ENCODE measurements at regions not wholly inside any gene's neighbourhood (a gene's known extent, or its start where the extent isn't known, plus 50 kb on each side); places are given as distances from the start of the nearest gene placed in this dataset.

DNA sequence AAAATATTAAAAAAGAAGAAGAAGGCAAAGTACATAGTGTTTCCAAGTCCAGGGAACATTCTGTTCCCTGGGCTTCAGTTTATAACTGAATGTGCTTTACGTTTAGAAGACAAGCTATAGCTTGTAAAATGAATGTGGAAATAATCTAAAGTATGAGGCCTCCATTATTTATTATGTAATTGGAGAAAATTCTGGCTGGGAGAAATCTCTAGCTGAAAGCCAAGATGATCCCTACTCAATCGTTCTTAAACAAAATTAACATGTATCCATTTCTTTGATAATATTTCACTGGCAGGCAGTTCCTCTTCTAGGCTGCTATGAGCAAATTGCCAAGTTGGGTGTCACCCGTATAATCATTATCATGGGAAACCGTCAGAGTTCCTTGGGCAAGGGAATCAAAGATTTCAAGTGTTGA is 52.2 kb upstream of the ETS2 start:
- TF ChIP-seq, protein P1, sequence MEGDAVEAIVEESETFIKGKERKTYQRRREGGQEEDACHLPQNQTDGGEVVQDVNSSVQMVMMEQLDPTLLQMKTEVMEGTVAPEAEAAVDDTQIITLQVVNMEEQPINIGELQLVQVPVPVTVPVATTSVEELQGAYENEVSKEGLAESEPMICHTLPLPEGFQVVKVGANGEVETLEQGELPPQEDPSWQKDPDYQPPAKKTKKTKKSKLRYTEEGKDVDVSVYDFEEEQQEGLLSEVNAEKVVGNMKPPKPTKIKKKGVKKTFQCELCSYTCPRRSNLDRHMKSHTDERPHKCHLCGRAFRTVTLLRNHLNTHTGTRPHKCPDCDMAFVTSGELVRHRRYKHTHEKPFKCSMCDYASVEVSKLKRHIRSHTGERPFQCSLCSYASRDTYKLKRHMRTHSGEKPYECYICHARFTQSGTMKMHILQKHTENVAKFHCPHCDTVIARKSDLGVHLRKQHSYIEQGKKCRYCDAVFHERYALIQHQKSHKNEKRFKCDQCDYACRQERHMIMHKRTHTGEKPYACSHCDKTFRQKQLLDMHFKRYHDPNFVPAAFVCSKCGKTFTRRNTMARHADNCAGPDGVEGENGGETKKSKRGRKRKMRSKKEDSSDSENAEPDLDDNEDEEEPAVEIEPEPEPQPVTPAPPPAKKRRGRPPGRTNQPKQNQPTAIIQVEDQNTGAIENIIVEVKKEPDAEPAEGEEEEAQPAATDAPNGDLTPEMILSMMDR (IDR thresholded peaks at IDR 0.05; ENCODE audit: poor library complexity, severe bottlenecking): no peak
- Histone ChIP-seq H3K27me3 (ENCODE audit: insufficient read depth, poor library complexity, severe bottlenecking) (no peaks in the 10 kb centered on the region), H3K27ac (ENCODE audit: poor library complexity, severe bottlenecking) (peak overlapping the region; percentile 86), H3K4me1 (ENCODE audit: insufficient read depth, poor library complexity, severe bottlenecking) (peaks cover 43% of the 10 kb centered on the region), H3K36me3 (ENCODE audit: low read depth) (no peaks in the 10 kb centered on the region), H3K4me3 (ENCODE audit: severe bottlenecking) (no peak overlapping the region), H3K9me3 (ENCODE audit: severe bottlenecking) (no peaks in the 10 kb centered on the region)
- no peak for DNase-seq (ENCODE audit: low spot score)
- 0 out of 3 replicates have a peak, but pooled peaks have one; percentile 16 for ATAC-seq (ENCODE audit: low read depth)
